ENCODE measurements at regions not wholly inside any gene's neighbourhood (a gene's known extent, or its start where the extent isn't known, plus 50 kb on each side); places are given as distances from the start of the nearest gene placed in this dataset.

- DNase-seq (ENCODE audit: low read depth) (no peak), FAIRE-seq (no peak)
- no peaks in the 10 kb centered on the region for H3K4me1 Mint-ChIP-seq (ENCODE audit: low read depth, unreplicated experiment)
- Histone ChIP-seq H3K4me1 (ENCODE audit: insufficient read depth, low read length) (no peaks in the 10 kb centered on the region), H3K4me2 (ENCODE audit: low read length) (no peak overlapping the region), H4K20me1 (ENCODE audit: insufficient read depth, low read length) (no peaks in the 10 kb centered on the region), H2AFZ (ENCODE audit: low read depth, low read length) (no peak overlapping the region), H3K4me3 (ENCODE audit: insufficient read depth, low read depth, low read length) (no peak overlapping the region), H3K36me3 (ENCODE audit: insufficient read depth, low read length) (no peaks in the 10 kb centered on the region), H3K9me3 (ENCODE audit: insufficient read depth, low read depth, low read length) (peaks cover 3% of the 10 kb centered on the region), H3K27ac (ENCODE audit: low read depth, low read length) (no peak overlapping the region), H3K9ac (ENCODE audit: low read length) (no peak overlapping the region), H3K79me2 (ENCODE audit: insufficient read depth, low read length) (no peaks in the 10 kb centered on the region), H3K27me3 (ENCODE audit: insufficient read depth, low read length) (no peaks in the 10 kb centered on the region)
- no peak overlapping the region for H3K27ac Mint-ChIP-seq (ENCODE audit: unreplicated experiment)
- no peak for TF ChIP-seq EZH2 (IDR thresholded peaks at IDR 0.05; ENCODE audit: insufficient read depth, low read length)
- TF ChIP-seq, protein P1, sequence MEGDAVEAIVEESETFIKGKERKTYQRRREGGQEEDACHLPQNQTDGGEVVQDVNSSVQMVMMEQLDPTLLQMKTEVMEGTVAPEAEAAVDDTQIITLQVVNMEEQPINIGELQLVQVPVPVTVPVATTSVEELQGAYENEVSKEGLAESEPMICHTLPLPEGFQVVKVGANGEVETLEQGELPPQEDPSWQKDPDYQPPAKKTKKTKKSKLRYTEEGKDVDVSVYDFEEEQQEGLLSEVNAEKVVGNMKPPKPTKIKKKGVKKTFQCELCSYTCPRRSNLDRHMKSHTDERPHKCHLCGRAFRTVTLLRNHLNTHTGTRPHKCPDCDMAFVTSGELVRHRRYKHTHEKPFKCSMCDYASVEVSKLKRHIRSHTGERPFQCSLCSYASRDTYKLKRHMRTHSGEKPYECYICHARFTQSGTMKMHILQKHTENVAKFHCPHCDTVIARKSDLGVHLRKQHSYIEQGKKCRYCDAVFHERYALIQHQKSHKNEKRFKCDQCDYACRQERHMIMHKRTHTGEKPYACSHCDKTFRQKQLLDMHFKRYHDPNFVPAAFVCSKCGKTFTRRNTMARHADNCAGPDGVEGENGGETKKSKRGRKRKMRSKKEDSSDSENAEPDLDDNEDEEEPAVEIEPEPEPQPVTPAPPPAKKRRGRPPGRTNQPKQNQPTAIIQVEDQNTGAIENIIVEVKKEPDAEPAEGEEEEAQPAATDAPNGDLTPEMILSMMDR (IDR thresholded peaks at IDR 0.05; ENCODE audit: insufficient read depth, low read depth, low read length) = no peak
- no peaks in the 10 kb centered on the region for H3K36me3 Mint-ChIP-seq (ENCODE audit: low read depth, unreplicated experiment)
- no peaks in the 10 kb centered on the region for H3K27me3 Mint-ChIP-seq (ENCODE audit: low read depth, unreplicated experiment)
- H3K9me3 Mint-ChIP-seq (ENCODE audit: unreplicated experiment) = peaks cover 16% of the 10 kb centered on the region
- H3K4me3 Mint-ChIP-seq (ENCODE audit: unreplicated experiment) = no peak overlapping the region
Measured at GRCh38 chr7:67598469-67598868, 601.8 kb downstream of the TYW1 start.

GRCh38 chr7:67599331-67600062, 602.9 kb downstream of the TYW1 start:
- no peaks in the 10 kb centered on the region for H3K27me3 Mint-ChIP-seq (ENCODE audit: low read depth, unreplicated experiment)
- peaks cover 16% of the 10 kb centered on the region for H3K9me3 Mint-ChIP-seq (ENCODE audit: unreplicated experiment)
- H2AFZ ChIP-seq (ENCODE audit: low read depth, low read length) = no peak overlapping the region
- TF ChIP-seq, protein P1 (IDR thresholded peaks at IDR 0.05; ENCODE audit: insufficient read depth, low read depth, low read length) = no peak
- no peak for TF ChIP-seq EZH2 (IDR thresholded peaks at IDR 0.05; ENCODE audit: insufficient read depth, low read length)
- H3K4me2 ChIP-seq (ENCODE audit: low read length) = no peak overlapping the region
- H3K79me2 ChIP-seq (ENCODE audit: insufficient read depth, low read length) = no peaks in the 10 kb centered on the region
- no peak overlapping the region for H3K27ac ChIP-seq (ENCODE audit: low read depth, low read length)
- H4K20me1 ChIP-seq (ENCODE audit: insufficient read depth, low read length) = no peaks in the 10 kb centered on the region
- no peaks in the 10 kb centered on the region for H3K4me1 Mint-ChIP-seq (ENCODE audit: low read depth, unreplicated experiment)
- FAIRE-seq = no peak
- no peak overlapping the region for H3K4me3 ChIP-seq (ENCODE audit: insufficient read depth, low read depth, low read length)
- no peak for DNase-seq (ENCODE audit: low read depth)
- H3K4me1 ChIP-seq (ENCODE audit: insufficient read depth, low read length) = no peaks in the 10 kb centered on the region
- H3K9ac ChIP-seq (ENCODE audit: low read length) = no peak overlapping the region
- H3K9me3 ChIP-seq (ENCODE audit: insufficient read depth, low read depth, low read length) = peaks cover 3% of the 10 kb centered on the region
- no peaks in the 10 kb centered on the region for H3K27me3 ChIP-seq (ENCODE audit: insufficient read depth, low read length)
- no peaks in the 10 kb centered on the region for H3K36me3 Mint-ChIP-seq (ENCODE audit: low read depth, unreplicated experiment)
- H3K36me3 ChIP-seq (ENCODE audit: insufficient read depth, low read length) = no peaks in the 10 kb centered on the region
- H3K4me3 Mint-ChIP-seq (ENCODE audit: unreplicated experiment) = no peak overlapping the region
- no peak overlapping the region for H3K27ac Mint-ChIP-seq (ENCODE audit: unreplicated experiment)

GRCh38 chr7:67602246-67602887, 605.7 kb downstream of the TYW1 start:
- peaks cover 3% of the 10 kb centered on the region for H3K9me3 ChIP-seq (ENCODE audit: insufficient read depth, low read depth, low read length)
- FAIRE-seq (no peak), DNase-seq (ENCODE audit: low read depth) (no peak)
- no peaks in the 10 kb centered on the region for H3K79me2 ChIP-seq (ENCODE audit: insufficient read depth, low read length)
- H3K4me2 ChIP-seq (ENCODE audit: low read length) = no peak overlapping the region
- Mint-ChIP-seq H3K4me1 (ENCODE audit: low read depth, unreplicated experiment) (no peaks in the 10 kb centered on the region), H3K4me3 (ENCODE audit: unreplicated experiment) (no peak overlapping the region), H3K9me3 (ENCODE audit: unreplicated experiment) (peaks cover 22% of the 10 kb centered on the region), H3K36me3 (ENCODE audit: low read depth, unreplicated experiment) (no peaks in the 10 kb centered on the region), H3K27me3 (ENCODE audit: low read depth, unreplicated experiment) (no peaks in the 10 kb centered on the region), H3K27ac (ENCODE audit: unreplicated experiment) (no peak overlapping the region)
- no peaks in the 10 kb centered on the region for H3K27me3 ChIP-seq (ENCODE audit: insufficient read depth, low read length)
- no peak for TF ChIP-seq EZH2 (IDR thresholded peaks at IDR 0.05; ENCODE audit: insufficient read depth, low read length)
- TF ChIP-seq, protein P1 (IDR thresholded peaks at IDR 0.05; ENCODE audit: insufficient read depth, low read depth, low read length) = no peak
- no peaks in the 10 kb centered on the region for H3K4me1 ChIP-seq (ENCODE audit: insufficient read depth, low read length)
- H3K27ac ChIP-seq (ENCODE audit: low read depth, low read length) = no peak overlapping the region
- H3K36me3 ChIP-seq (ENCODE audit: insufficient read depth, low read length) = no peaks in the 10 kb centered on the region
- H3K4me3 ChIP-seq (ENCODE audit: insufficient read depth, low read depth, low read length) = no peak overlapping the region
- H4K20me1 ChIP-seq (ENCODE audit: insufficient read depth, low read length) = no peaks in the 10 kb centered on the region
- no peak overlapping the region for H2AFZ ChIP-seq (ENCODE audit: low read depth, low read length)
- H3K9ac ChIP-seq (ENCODE audit: low read length) = no peak overlapping the region

Data from astrocyte (in vitro differentiated cells and primary cell).